ENCODE measurements at regions not wholly inside any gene's neighbourhood (a gene's known extent, or its start where the extent isn't known, plus 50 kb on each side); places are given as distances from the start of the nearest gene placed in this dataset.
A peak's percentile ranks its signal among the peaks of the same experiment; 100 is the strongest.

DNA sequence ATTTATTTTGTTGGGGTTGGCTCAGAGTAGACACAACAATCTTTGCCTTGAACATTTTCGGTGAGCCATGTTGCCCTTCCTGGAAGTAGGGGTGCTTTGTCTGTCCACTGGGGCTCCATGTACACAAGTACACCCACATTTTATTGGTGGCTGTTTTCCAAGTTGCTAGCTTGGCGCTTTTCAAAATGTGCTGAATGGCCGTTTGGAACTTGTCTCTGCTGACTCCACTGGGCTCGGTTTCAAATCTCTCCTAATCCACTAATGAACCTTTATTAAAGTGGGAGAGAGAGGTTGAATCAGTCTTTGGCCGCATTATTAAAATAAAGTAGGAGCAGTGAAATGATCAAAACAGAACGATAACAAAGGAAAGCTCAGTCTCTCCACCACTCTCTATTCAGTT is 64.6 kb upstream of the TAF11L2 start:
- FAIRE-seq = no peak

DNA sequence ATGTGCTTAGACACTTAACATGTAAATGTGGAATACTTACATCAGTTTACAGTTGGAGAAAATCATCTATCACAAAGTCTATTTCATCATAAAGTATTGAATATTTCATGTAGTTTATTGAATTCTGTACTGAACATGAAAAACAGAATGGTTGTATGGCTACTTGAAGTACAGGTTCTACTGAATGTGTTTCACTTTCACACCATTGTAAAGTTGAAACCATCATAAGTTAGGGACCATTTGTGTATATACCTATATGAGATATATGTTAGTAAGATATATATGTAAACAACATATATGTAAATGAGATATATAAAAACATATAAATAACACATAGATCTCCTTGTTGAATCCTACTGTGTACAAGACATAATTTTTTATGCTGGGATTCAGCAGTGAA is 63.0 kb upstream of the TAF11L2 start:
- FAIRE-seq = no peak

DNA sequence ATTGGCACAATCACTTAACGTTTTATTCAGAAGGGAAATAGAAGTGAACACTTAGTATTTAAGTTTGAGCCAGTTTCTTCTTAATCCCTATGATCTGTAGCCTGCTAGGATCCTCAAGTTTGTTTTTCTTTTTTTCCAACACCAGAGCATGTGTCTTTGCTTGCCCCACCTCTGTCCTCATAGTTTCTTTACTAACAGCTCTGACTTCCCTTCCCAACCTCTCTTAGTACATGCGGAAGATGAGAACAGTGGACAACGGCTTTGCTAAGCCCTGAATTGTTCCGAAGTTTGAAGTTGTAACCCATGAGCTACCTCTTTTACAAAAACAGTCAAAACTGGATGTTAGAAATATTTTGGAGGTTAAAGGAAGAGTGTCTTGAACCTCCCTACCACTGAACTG is 61.7 kb upstream of the TAF11L2 start:
- FAIRE-seq = no peak

DNA sequence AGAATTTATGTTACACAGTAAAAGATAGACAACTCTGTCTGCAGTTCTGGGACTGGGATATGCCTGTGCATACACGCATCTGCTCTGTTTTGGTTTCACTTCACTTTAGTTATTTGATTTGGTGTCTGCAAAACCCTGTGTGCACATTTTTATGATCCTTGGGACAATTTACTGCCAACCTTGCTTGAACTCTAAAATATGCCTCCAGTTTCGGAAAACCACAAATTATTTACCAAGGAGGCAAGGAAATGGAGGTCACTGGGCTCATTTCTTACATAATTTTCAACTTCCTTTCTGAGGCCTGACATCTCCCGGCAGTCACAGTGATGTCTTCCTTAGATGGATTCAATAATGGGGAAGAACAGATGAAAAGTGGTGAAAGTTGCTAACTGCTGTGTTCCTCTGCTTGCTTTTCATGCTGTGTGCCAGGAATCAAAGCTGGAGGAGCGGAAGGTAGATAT is 61.2 kb upstream of the TAF11L2 start:
- peak; percentile 61 for FAIRE-seq

DNA sequence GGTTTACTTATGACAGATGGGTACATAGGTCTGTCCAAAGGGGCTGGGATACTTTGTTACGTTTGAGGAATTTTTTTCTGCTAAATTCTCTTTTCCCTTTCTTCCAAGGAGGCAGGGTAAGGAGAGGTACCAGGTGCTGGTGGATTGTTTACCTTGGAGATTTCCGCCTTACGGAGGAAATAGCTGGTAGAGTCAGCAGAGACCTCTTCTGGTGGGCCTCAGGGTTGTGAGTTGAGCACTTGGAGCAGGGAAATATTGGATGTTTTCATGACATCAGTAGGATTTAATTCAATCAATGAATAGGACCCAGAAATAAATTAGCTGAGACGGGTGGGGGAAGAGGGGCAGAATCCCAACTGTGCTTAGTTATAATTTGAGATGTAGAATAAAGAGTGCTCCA is 60.0 kb upstream of the TAF11L2 start:
- no peak for FAIRE-seq

DNA sequence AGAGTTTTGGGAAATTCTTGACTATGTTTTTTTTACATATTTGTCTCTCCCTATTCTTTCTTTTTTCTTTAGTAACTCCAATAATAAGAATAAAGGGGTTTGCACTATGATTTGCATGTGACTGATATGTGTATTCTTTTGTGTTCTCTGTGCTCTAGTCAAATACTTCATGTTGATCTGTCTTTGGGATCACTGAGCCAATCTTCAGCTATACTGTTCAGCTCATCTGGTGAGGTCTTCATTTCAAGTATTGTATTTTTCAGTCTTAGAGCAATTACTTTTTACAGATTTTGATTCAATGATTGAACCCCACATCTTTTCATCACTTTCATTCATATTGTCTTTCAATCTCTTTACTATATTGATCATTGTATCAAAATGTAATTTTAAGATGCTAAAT is 58.1 kb upstream of the TAF11L2 start:
- no peak for FAIRE-seq

DNA sequence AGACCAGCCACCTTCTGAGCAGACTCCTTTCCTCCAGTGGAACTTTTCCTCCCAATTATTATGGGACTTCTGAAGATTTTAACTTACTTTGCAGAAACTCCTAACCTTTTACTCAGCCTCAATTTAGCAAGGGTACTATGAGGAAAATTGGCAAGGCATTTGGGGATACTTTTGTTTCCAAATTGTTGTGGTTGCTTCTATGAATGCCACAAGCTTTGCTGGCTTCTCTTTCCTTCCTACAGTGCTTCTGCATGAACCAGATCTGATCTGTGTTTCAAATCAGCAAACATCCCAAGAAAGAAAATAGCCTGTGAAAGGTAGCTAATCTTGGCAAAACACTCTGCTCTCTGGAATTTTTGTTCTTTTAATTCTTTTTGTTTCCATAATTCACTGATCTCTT is 57.3 kb upstream of the TAF11L2 start:
- no peak for FAIRE-seq

DNA sequence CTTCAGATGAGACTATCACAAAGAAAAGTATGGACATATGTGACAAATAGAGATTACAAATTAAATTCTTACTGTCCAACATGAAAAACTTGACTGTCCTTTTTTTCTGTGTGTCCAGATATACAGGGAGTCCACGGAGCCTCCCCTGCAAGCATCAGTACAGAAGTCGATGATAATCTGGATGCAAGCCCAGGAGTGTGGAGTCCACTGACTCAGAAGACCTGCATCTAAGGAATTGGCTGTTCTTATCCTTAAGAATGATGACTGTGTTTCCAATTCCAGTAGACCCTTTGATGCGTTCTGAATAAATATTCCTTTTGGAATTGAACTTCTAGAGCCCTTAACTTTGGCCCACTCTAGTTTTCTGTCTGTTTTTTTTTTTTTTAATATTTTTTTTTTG is 56.7 kb upstream of the TAF11L2 start:
- FAIRE-seq = no peak

DNA sequence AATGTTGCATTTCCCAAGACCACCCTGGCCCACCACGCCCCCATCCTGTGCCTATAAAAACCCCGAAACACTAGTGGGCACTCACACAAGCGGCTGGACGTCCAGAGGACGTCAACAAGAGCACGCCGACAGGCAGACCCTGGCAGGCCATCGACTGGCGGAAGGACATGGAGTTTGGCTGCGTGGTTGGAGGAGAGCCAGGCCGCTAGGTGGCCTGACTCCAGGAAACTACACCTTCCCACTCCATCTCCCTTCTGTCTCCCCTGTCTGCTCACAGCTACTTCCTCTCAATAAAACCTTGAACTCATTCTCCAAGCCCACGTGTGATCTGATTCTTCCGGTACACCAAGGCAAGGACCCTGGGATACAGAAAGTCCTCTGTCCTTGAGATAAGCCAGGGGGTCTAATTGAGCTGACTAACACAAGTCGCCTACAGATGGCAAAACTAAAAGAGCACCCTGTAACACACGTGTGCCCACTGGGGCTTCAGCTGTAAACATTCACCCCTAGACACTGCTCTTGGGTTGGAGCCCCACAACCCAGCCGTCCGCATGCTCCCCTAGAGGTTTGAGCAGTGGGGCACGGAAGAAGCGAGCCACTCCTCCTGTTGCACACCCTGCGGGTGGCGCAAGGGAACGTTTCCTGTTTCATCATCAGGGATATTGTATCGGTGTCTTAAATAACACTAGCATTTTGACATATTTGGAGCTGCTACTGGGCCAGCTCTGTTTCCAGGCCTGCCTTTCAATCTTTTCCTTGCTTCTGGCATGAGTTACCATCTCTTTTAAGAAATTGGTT is 54.5 kb upstream of the TAF11L2 start:
- no peak for FAIRE-seq

DNA sequence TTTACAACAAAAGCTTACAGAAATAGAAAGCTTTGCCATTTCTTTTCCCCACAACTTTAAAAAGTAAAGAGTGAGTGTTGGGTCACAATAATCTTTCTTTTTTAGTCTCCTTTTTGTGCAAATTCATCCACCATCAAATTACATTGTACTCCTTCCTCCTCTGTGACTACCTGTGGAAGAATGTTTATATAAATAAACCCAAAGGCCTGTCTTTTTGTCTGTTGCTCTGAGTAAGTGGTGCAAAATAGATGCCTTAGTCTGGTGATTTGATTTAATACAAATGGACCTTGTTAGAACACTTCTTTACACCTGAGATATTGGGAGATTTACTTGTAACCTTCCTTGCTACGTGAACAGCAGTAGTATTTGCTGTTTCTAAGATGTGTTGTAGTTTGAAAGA is 53.5 kb upstream of the TAF11L2 start:
- FAIRE-seq = no peak

DNA sequence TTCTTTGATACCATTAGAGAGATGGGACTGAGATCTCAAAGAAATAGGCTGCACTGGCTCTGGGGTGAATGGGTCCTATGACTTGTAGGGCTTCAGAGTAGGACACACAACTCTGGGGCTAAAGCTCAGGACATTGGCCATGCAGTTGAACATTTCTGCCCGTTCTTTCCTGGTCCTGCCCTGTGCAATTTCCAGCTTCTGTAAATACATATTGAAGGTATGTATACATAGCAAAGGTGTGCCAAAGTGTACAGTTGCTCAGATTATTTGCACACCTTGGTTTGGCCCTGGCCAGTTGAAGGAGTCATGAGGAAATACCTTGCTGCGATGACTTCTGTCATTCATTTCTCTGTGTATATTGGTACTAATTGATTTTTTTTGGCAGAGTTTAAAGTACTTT is 52.8 kb upstream of the TAF11L2 start:
- FAIRE-seq = no peak
